Caco-2 (cell line): ENCODE measurements at regions not wholly inside any gene's neighbourhood (a gene's known extent, or its start where the extent isn't known, plus 50 kb on each side); places are given as distances from the start of the nearest gene placed in this dataset.

ENCODE experiments used
- BruUV-seq: library from RNA; stranded (reverse); fragments of 400-500 nt; replicated peaks from 2 replicates; lab custom pipeline; 2021; lab: Mats Ljungman, UMichigan
- CTCF ChIA-PET: fragments of 300-600 bp; sonication (Branson Sonifier 250); formaldehyde crosslinking; loops from one replicate; lab custom pipeline; 2022; ENCODE audit warnings: antibody characterized with exemption; lab: Charles Lee
- POLR2A ChIA-PET: fragments of 300-600 bp; sonication (Branson Sonifier 250); formaldehyde crosslinking; loops from one replicate; lab custom pipeline; 2022; ENCODE audit warnings: antibody characterized with exemption; lab: Charles Lee
- DNase-seq, 2 experiments: peaks; one replicate each; pipeline versions ENCODE4 v3.0.0 to v3.0.0-alpha.2; 2020 to 2022
- H3K27me3 ChIP-seq: replicated peaks from 2 replicates; pipeline ENCODE4 v1.6.0; 2011; ENCODE audit warnings: low read length; ENCODE audit not compliant: control insufficient read depth, insufficient read depth
- H3K36me3 ChIP-seq: 2 replicates; pipeline ENCODE4 v1.5.1; 2011; ENCODE audit warnings: low read length; ENCODE audit not compliant: control insufficient read depth, insufficient read depth
- H3K4me1 ChIP-seq: fragments of 250-450 bp; sonication (Bioruptor Pico); 2 replicates; pipeline ENCODE4 v1.5.1; 2020; ENCODE audit warnings: mild to moderate bottlenecking
- H3K4me3 ChIP-seq: 2 replicates; pipeline ENCODE4 v1.5.1; 2011; ENCODE audit warnings: low read depth, mild to moderate bottlenecking, control low read depth, low read length
- H3K9me3 ChIP-seq: fragments of 250-450 bp; sonication (Bioruptor Pico); 2 replicates; pipeline ENCODE4 v1.5.1; 2020; ENCODE audit warnings: mild to moderate bottlenecking, moderate library complexity
- H3K27ac Mint-ChIP-seq: one replicate; pipeline ENCODE4 v1.8.0; 2022; ENCODE audit warnings: mixed read lengths; ENCODE audit not compliant: unreplicated experiment
- H3K27me3 Mint-ChIP-seq: one replicate; pipeline ENCODE4 v1.8.0; 2022; ENCODE audit warnings: mixed read lengths; ENCODE audit not compliant: insufficient read depth, unreplicated experiment
- H3K36me3 Mint-ChIP-seq: one replicate; pipeline ENCODE4 v1.8.0; 2022; ENCODE audit warnings: mild to moderate bottlenecking, mixed read lengths; ENCODE audit not compliant: insufficient read depth, unreplicated experiment
- H3K4me1 Mint-ChIP-seq: one replicate; pipeline ENCODE4 v1.8.0; 2022; ENCODE audit warnings: low read depth, mixed read lengths; ENCODE audit not compliant: unreplicated experiment
- H3K4me3 Mint-ChIP-seq: one replicate; pipeline ENCODE4 v1.8.0; 2022; ENCODE audit warnings: mild to moderate bottlenecking, moderate library complexity, mixed read lengths; ENCODE audit not compliant: unreplicated experiment
- H3K9me3 Mint-ChIP-seq: one replicate; pipeline ENCODE4 v1.8.0; 2022; ENCODE audit warnings: mixed read lengths; ENCODE audit not compliant: unreplicated experiment
- CTCF ChIP-seq, 2 experiments: fragments of 200-600 bp in 1 of 2; IDR thresholded peaks; 1 replicate in 1 of 2; 2 replicates in 1 of 2; pipeline versions ENCODE4 v1.5.1 to v1.8.0; 2011 to 2022; ENCODE audit warnings: antibody characterized with exemption in 1 of 2, control low read depth in 1 of 2, inconsistent platforms in 1 of 2, low read depth in 1 of 2, low read length in 1 of 2, mild to moderate bottlenecking in 1 of 2, moderate library complexity in 1 of 2; ENCODE audit not compliant: insufficient read depth in 1 of 2, severe bottlenecking in 1 of 2, unreplicated experiment in 1 of 2
- intact Hi-C: fragments of 100-400 bp; cut with micrococcal nuclease; formaldehyde crosslinking; loops from one replicate; pipeline ENCODE4 v1.10.0; 2022; ENCODE audit not compliant: unreplicated experiment

- intact Hi-C loops, result no loop called here
Measured at GRCh38 chr18:71887509-71887908, 656.6 kb downstream of the CBLN2 start.

DNA sequence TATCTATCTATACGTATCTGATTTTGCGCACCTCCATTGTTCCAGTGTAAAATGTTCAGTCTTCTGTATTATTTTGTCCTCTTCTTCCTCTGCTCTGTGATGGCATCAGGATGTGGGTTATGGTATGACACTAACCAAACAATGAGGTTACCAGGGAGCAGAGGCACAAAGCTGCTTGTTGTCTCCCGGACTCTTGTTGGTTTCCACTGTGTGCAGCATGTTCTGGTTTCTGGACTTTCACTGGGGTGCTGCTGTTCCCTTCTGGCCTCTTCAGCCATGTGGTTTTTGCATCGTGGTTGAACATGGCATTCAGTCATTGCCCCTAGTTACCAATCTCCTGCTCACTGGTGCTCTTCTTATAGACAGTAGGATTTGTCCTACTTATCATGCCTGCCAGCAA lies 665.9 kb downstream of the CBLN2 start:
- H3K27ac Mint-ChIP-seq, result no peak overlapping the region
- CTCF ChIA-PET, result no interaction called here
- POLR2A ChIA-PET, result no interaction called here
- no peak for TF ChIP-seq CTCF (IDR thresholded peaks at IDR 0.05; ENCODE audit: insufficient read depth in 1 of 2, low read depth in 1 of 2, low read length in 1 of 2, severe bottlenecking in 1 of 2, unreplicated experiment in 1 of 2)
- no peaks in the 10 kb centered on the region for H3K9me3 Mint-ChIP-seq
- H3K36me3 Mint-ChIP-seq, result no peaks in the 10 kb centered on the region
- no TSS peak for BruUV-seq
- H3K4me3 Mint-ChIP-seq, result no peak overlapping the region
- Histone ChIP-seq H3K4me1 (no peaks in the 10 kb centered on the region), H3K4me3 (no peak overlapping the region), H3K36me3 (no peaks in the 10 kb centered on the region), H3K9me3 (no peaks in the 10 kb centered on the region), H3K27me3 (no peaks in the 10 kb centered on the region)
- no peaks in the 10 kb centered on the region for H3K27me3 Mint-ChIP-seq
- no peak for DNase-seq
- H3K4me1 Mint-ChIP-seq, result no peaks in the 10 kb centered on the region
- intact Hi-C loops, result no loop called here

More at GRCh38 chr18:71887509-71887908, 656.6 kb downstream of the CBLN2 start:
- H3K4me3 ChIP-seq, result no peak overlapping the region
- CTCF ChIA-PET, result no interaction called here
- H3K27ac Mint-ChIP-seq, result no peak overlapping the region
- H3K4me1 ChIP-seq, result no peaks in the 10 kb centered on the region
- DNase-seq, result no peak
- no peaks in the 10 kb centered on the region for H3K36me3 Mint-ChIP-seq
- no peaks in the 10 kb centered on the region for H3K27me3 ChIP-seq
- H3K36me3 ChIP-seq, result no peaks in the 10 kb centered on the region
- no TSS peak for BruUV-seq
- H3K9me3 ChIP-seq, result no peaks in the 10 kb centered on the region
- H3K4me1 Mint-ChIP-seq, result no peaks in the 10 kb centered on the region
- no peaks in the 10 kb centered on the region for H3K27me3 Mint-ChIP-seq
- no peak for TF ChIP-seq CTCF (IDR thresholded peaks at IDR 0.05; ENCODE audit: insufficient read depth in 1 of 2, low read depth in 1 of 2, low read length in 1 of 2, severe bottlenecking in 1 of 2, unreplicated experiment in 1 of 2)
- H3K9me3 Mint-ChIP-seq, result no peaks in the 10 kb centered on the region
- POLR2A ChIA-PET, result no interaction called here
- H3K4me3 Mint-ChIP-seq, result no peak overlapping the region

DNA sequence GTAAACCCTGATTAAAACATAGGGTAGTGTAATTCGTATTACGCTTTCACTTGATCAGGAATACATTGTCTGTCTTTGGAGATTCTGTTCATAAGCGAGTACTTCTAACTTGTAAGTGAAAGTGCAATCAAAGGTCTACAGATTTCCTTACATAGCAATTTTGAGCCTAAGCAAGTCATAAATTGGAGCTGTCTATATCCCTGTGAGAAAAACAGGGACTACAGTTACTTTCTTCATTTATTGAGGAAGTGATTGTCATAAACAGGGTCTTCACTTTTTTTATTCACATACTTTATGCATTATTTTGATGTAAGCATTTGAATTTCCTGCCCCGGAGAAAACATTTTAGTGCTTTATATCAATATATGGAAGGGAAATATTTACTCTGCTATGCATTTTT lies 670.4 kb downstream of the CBLN2 start:
- ChIA-PET POLR2A (no interaction called here), CTCF (no interaction called here)
- DNase-seq, result no peak
- H3K27ac Mint-ChIP-seq, result no peak overlapping the region
- no peak for TF ChIP-seq CTCF (IDR thresholded peaks at IDR 0.05; ENCODE audit: insufficient read depth in 1 of 2, low read depth in 1 of 2, low read length in 1 of 2, severe bottlenecking in 1 of 2, unreplicated experiment in 1 of 2)
- no peak overlapping the region for H3K4me3 Mint-ChIP-seq
- H3K4me1 ChIP-seq, result no peaks in the 10 kb centered on the region
- H3K27me3 Mint-ChIP-seq, result no peaks in the 10 kb centered on the region
- H3K9me3 Mint-ChIP-seq, result no peaks in the 10 kb centered on the region
- H3K27me3 ChIP-seq, result no peaks in the 10 kb centered on the region
- intact Hi-C loops, result no loop called here
- H3K4me1 Mint-ChIP-seq, result no peaks in the 10 kb centered on the region
- no peaks in the 10 kb centered on the region for H3K36me3 ChIP-seq
- no peaks in the 10 kb centered on the region for H3K36me3 Mint-ChIP-seq
- BruUV-seq, result no TSS peak
- H3K4me3 ChIP-seq, result no peak overlapping the region
- H3K9me3 ChIP-seq, result no peaks in the 10 kb centered on the region
